Coronary artery (tissue), 2 donors: ENCODE measurements at regions not wholly inside any gene's neighbourhood (a gene's known extent, or its start where the extent isn't known, plus 50 kb on each side); places are given as distances from the start of the nearest gene placed in this dataset.

ENCODE experiments used
- DNase-seq: peaks from one replicate; pipeline ENCODE4 v3.0.0-alpha.2; 2017; ENCODE audit warnings: low spot score
- H3K27ac ChIP-seq, 2 donors: fragments of 200-600 bp; sonication (generic); one replicate each; pipeline ENCODE4 v1.5.1; 2016 to 2019
- H3K4me3 ChIP-seq: fragments of 200-600 bp; sonication (generic); 2 replicates; pipeline ENCODE4 v1.5.1; 2016; ENCODE audit warnings: mild to moderate bottlenecking, moderate library complexity
- CTCF ChIP-seq: fragments of 200-600 bp; sonication (generic); IDR thresholded peaks from one replicate; pipeline ENCODE4 v1.5.1; 2019; ENCODE audit warnings: antibody characterized with exemption

- Histone ChIP-seq H3K4me3 (no peak overlapping the region), H3K27ac (no peak overlapping the region)
- TF ChIP-seq CTCF = no peak
- no peak for DNase-seq
These were observed 93.8 kb upstream of the DNAJC10 start for GRCh38 chr2:182622231-182622630.

GRCh38 chr2:182625814-182626213, 90.2 kb upstream of the DNAJC10 start:
- TF ChIP-seq CTCF = no peak
- DNase-seq = no peak
- Histone ChIP-seq H3K27ac (no peak overlapping the region), H3K4me3 (no peak overlapping the region)

GRCh38 chr2:182628916-182629315, 87.1 kb upstream of the DNAJC10 start:
- no peak for DNase-seq
- Histone ChIP-seq H3K4me3 (no peak overlapping the region), H3K27ac (no peak overlapping the region)
- no peak for TF ChIP-seq CTCF

DNA sequence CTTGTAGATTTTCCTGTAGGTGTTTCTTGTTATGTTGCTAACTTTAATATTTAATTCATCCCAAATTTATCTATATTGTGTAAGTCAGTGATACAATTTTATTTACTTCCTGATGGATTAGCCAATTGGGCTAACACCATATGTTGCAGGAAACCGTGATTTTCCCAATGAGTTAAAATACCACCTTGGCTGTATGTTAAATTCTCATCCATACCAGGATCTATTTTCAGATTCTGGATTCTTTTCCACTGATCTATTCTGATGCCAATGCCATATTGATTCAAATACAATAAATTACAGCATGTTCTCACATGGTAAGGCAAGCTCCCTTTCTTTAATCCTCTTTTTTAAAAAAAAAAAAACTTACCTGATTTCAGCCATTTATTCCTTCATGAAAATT, 85.8 kb upstream of the DNAJC10 start:
- no peak for DNase-seq
- Histone ChIP-seq H3K27ac (no peak overlapping the region), H3K4me3 (no peak overlapping the region)
- no peak for TF ChIP-seq CTCF

- Histone ChIP-seq H3K27ac (no peak overlapping the region), H3K4me3 (no peak overlapping the region)
- TF ChIP-seq CTCF = no peak
- no peak for DNase-seq
These were observed 84.8 kb upstream of the DNAJC10 start for GRCh38 chr2:182631299-182631698.

DNA sequence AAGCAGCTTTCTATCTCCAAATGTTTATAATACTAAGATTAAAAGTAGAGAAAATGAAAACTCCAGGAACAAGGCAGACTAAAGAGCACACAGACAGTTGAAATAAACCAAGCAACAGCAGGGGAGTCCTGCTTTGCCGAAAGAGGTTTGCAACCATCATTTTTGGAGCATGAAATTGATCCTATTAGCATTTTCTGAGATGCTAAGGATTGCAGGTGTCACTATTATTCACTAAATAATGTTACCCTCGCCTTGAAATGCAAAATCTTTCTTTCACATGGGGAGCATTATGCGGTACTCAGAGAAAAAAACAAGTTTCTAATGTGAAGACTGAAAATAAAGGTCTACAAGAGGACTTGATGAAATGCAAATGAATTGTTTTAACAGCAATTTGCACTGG, 81.7 kb upstream of the DNAJC10 start:
- no peak for TF ChIP-seq CTCF
- no peak for DNase-seq
- Histone ChIP-seq H3K27ac (no peak overlapping the region), H3K4me3 (no peak overlapping the region)

GRCh38 chr2:182636699-182637098, 79.4 kb upstream of the DNAJC10 start:
- no peak for TF ChIP-seq CTCF
- no peak overlapping the region for H3K27ac ChIP-seq
- no peak for DNase-seq
- H3K4me3 ChIP-seq = no peak overlapping the region
